B cell (primary cell): ENCODE measurements at regions not wholly inside any gene's neighbourhood (a gene's known extent, or its start where the extent isn't known, plus 50 kb on each side); places are given as distances from the start of the nearest gene placed in this dataset.
"Not testable (repeated sequence)": the region's sequence is repeated elsewhere in the genome, so short reads cannot be mapped to it uniquely, and the experiment has no call there.

ENCODE experiments used
- CTCF ChIP-seq: fragments of 200-600 bp; IDR thresholded peaks from one replicate; pipeline ENCODE4 v1.8.0; 2022; ENCODE audit warnings: antibody characterized with exemption, mild to moderate bottlenecking
- EZH2 ChIP-seq: IDR thresholded peaks from 2 replicates; pipeline ENCODE4 v1.6.1; 2012; ENCODE audit warnings: borderline replicate concordance, low read depth, mild to moderate bottlenecking, moderate library complexity, low read length; ENCODE audit not compliant: insufficient read depth, poor library complexity, severe bottlenecking

GRCh38 chr6:19584207-19584606, 253.0 kb upstream of the ID4 start:
- TF ChIP-seq CTCF, EZH2: not testable (repeated sequence)
